ENCODE measurements at regions not wholly inside any gene's neighbourhood (a gene's known extent, or its start where the extent isn't known, plus 50 kb on each side); places are given as distances from the start of the nearest gene placed in this dataset.

- Histone ChIP-seq H3F3A (ENCODE audit: control insufficient read depth, insufficient read depth) (no peaks in the 10 kb centered on the region), H3K27me3 (ENCODE audit: control insufficient read depth, low read length) (no peaks in the 10 kb centered on the region), H3K9me3 (ENCODE audit: control insufficient read depth, insufficient read depth, low read length) (no peaks in the 10 kb centered on the region), H4K20me1 (ENCODE audit: control insufficient read depth, insufficient read depth, low read depth, low read length) (no peaks in the 10 kb centered on the region), H3K27ac (ENCODE audit: low read depth, low read length) (no peak overlapping the region), H3K79me2 (ENCODE audit: control insufficient read depth, low read length) (no peaks in the 10 kb centered on the region), H3K36me3 (ENCODE audit: control insufficient read depth, low read length) (no peaks in the 10 kb centered on the region), H3K4me1 (ENCODE audit: control insufficient read depth, low read length) (no peaks in the 10 kb centered on the region), H3K4me3 (ENCODE audit: low read length) (no peak overlapping the region), H3K4me2 (ENCODE audit: low read length) (no peak overlapping the region), H3K9me2 (replicated peaks; ENCODE audit: control insufficient read depth, low read length) (no peaks in the 10 kb centered on the region)
- no peak for TF ChIP-seq EZH2phosphoT487 (IDR thresholded peaks at IDR 0.05; ENCODE audit: borderline replicate concordance, low read length)
- no peak for TF ChIP-seq CTCF (IDR thresholded peaks at IDR 0.05; ENCODE audit: low read depth, low read length, poor library complexity, severe bottlenecking)
Observed at GRCh38 chr1:29602203-29602602, 365.9 kb downstream of the PTPRU start.

DNA sequence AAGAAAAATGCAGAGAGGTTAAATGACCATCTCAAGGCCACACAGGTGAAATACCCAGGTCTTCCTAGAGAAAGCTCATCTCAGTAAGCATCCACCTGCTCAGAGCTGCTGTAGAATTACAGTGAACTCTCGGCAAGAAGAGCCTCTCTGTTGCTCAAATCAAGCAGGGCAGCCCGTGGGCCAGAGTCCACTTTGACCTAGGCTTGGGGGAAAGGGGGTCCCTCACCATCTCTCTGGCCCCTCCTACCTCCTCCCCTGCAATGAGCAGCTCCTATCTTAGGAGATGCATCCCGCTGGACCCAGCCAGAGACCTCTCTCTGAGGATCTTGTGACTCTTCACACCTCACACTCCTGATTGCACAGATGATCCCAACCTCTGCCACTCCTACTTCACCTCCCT lies 364.7 kb downstream of the PTPRU start:
- no peaks in the 10 kb centered on the region for H3K9me3 ChIP-seq (ENCODE audit: control insufficient read depth, insufficient read depth, low read length)
- no peak overlapping the region for H3K27ac ChIP-seq (ENCODE audit: low read depth, low read length)
- H4K20me1 ChIP-seq (ENCODE audit: control insufficient read depth, insufficient read depth, low read depth, low read length): no peaks in the 10 kb centered on the region
- H3K4me1 ChIP-seq (ENCODE audit: control insufficient read depth, low read length): no peaks in the 10 kb centered on the region
- H3K27me3 ChIP-seq (ENCODE audit: control insufficient read depth, low read length): no peaks in the 10 kb centered on the region
- no peaks in the 10 kb centered on the region for H3K36me3 ChIP-seq (ENCODE audit: control insufficient read depth, low read length)
- TF ChIP-seq EZH2phosphoT487 (IDR thresholded peaks at IDR 0.05; ENCODE audit: borderline replicate concordance, low read length): no peak
- no peak for TF ChIP-seq CTCF (IDR thresholded peaks at IDR 0.05; ENCODE audit: low read depth, low read length, poor library complexity, severe bottlenecking)
- H3K79me2 ChIP-seq (ENCODE audit: control insufficient read depth, low read length): no peaks in the 10 kb centered on the region
- H3K4me2 ChIP-seq (ENCODE audit: low read length): no peak overlapping the region
- H3F3A ChIP-seq (ENCODE audit: control insufficient read depth, insufficient read depth): no peaks in the 10 kb centered on the region
- no peaks in the 10 kb centered on the region for H3K9me2 ChIP-seq (replicated peaks; ENCODE audit: control insufficient read depth, low read length)
- no peak overlapping the region for H3K4me3 ChIP-seq (ENCODE audit: low read length)

DNA sequence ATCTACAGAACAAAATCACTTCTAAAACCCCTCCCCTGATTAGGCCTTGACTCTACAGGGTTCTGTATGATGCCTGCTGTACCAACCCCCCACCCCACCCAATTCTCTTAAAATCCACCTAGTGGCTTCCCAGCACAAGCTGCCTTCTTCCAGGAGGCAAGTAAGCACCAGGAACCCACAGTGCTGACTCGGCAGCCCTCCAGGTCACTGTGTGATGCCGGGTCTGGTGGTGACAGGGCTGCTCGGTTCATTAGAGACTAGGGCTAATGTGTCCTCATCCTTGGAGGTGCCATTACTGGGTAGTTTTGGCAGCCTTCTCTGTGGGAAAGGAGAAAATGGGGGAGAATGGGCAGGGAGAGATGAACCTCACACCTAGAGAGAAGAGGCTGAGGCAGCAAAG lies 363.5 kb downstream of the PTPRU start:
- Histone ChIP-seq H3K27me3 (ENCODE audit: control insufficient read depth, low read length) (no peaks in the 10 kb centered on the region), H3F3A (ENCODE audit: control insufficient read depth, insufficient read depth) (no peaks in the 10 kb centered on the region), H4K20me1 (ENCODE audit: control insufficient read depth, insufficient read depth, low read depth, low read length) (no peaks in the 10 kb centered on the region), H3K27ac (ENCODE audit: low read depth, low read length) (no peak overlapping the region), H3K9me2 (replicated peaks; ENCODE audit: control insufficient read depth, low read length) (no peaks in the 10 kb centered on the region), H3K79me2 (ENCODE audit: control insufficient read depth, low read length) (no peaks in the 10 kb centered on the region), H3K36me3 (ENCODE audit: control insufficient read depth, low read length) (no peaks in the 10 kb centered on the region), H3K4me1 (ENCODE audit: control insufficient read depth, low read length) (no peaks in the 10 kb centered on the region), H3K4me3 (ENCODE audit: low read length) (no peak overlapping the region), H3K9me3 (ENCODE audit: control insufficient read depth, insufficient read depth, low read length) (no peaks in the 10 kb centered on the region), H3K4me2 (ENCODE audit: low read length) (no peak overlapping the region)
- TF ChIP-seq CTCF (IDR thresholded peaks at IDR 0.05; ENCODE audit: low read depth, low read length, poor library complexity, severe bottlenecking) (no peak), EZH2phosphoT487 (IDR thresholded peaks at IDR 0.05; ENCODE audit: borderline replicate concordance, low read length) (no peak)

DNA sequence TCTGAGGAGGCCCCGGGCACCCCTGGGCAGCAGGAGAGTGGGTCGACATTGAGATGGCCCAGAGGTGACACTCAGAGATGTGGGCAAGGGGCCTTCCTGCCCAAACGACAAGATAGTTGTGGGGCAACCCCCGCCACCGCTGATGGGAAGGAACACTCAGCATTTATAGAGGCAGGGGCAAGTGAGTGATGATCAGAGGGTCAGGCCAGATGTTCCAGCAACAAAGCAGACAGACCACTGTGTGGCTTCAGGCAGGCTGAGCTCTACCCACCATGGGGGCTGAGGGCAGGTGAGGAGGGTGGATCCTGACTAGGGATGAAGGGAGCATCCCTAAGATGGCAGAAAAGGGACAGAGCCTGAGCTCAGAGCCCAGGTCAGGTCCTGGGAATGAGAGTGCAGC lies 362.7 kb downstream of the PTPRU start:
- H3K79me2 ChIP-seq (ENCODE audit: control insufficient read depth, low read length): no peaks in the 10 kb centered on the region
- H3K4me2 ChIP-seq (ENCODE audit: low read length): no peak overlapping the region
- H4K20me1 ChIP-seq (ENCODE audit: control insufficient read depth, insufficient read depth, low read depth, low read length): no peaks in the 10 kb centered on the region
- H3K9me3 ChIP-seq (ENCODE audit: control insufficient read depth, insufficient read depth, low read length): no peaks in the 10 kb centered on the region
- no peaks in the 10 kb centered on the region for H3K27me3 ChIP-seq (ENCODE audit: control insufficient read depth, low read length)
- H3K4me1 ChIP-seq (ENCODE audit: control insufficient read depth, low read length): no peaks in the 10 kb centered on the region
- no peaks in the 10 kb centered on the region for H3K9me2 ChIP-seq (replicated peaks; ENCODE audit: control insufficient read depth, low read length)
- H3K27ac ChIP-seq (ENCODE audit: low read depth, low read length): no peak overlapping the region
- no peak overlapping the region for H3K4me3 ChIP-seq (ENCODE audit: low read length)
- H3K36me3 ChIP-seq (ENCODE audit: control insufficient read depth, low read length): no peaks in the 10 kb centered on the region
- no peaks in the 10 kb centered on the region for H3F3A ChIP-seq (ENCODE audit: control insufficient read depth, insufficient read depth)
- TF ChIP-seq CTCF (IDR thresholded peaks at IDR 0.05; ENCODE audit: low read depth, low read length, poor library complexity, severe bottlenecking): no peak
- TF ChIP-seq EZH2phosphoT487 (IDR thresholded peaks at IDR 0.05; ENCODE audit: borderline replicate concordance, low read length): no peak
